HG03139 (cell line): ENCODE measurements at regions not wholly inside any gene's neighbourhood (a gene's known extent, or its start where the extent isn't known, plus 50 kb on each side); places are given as distances from the start of the nearest gene placed in this dataset.

Source experiments
- ATAC-seq: cut with Tn5 transposase; IDR thresholded peaks from one replicate; pipeline ENCODE4 v1.9.1; 2021; ENCODE audit not compliant: unreplicated experiment

GRCh38 chr2:106572541-106573450 is 85.6 kb downstream of the CD8B2 start:
- ATAC-seq: no peak

- ATAC-seq: no peak
Measured at GRCh38 chr2:106573773-106574172, 86.6 kb downstream of the CD8B2 start.

- ATAC-seq: no peak
Measured at GRCh38 chr2:106575955-106576354, 88.8 kb downstream of the CD8B2 start.

- ATAC-seq: no peak
Measured at GRCh38 chr2:106577255-106577651, 90.1 kb downstream of the CD8B2 start.

GRCh38 chr2:106579750-106580197 is 92.6 kb downstream of the CD8B2 start:
- ATAC-seq: no peak

- ATAC-seq: no peak
Measured at GRCh38 chr2:106580241-106580640, 93.1 kb downstream of the CD8B2 start.

GRCh38 chr2:106581328-106581727 is 94.2 kb downstream of the CD8B2 start:
- no peak for ATAC-seq

GRCh38 chr2:106581755-106582147 is 94.6 kb downstream of the CD8B2 start:
- ATAC-seq: no peak

GRCh38 chr2:106582148-106583143 is 95.3 kb downstream of the CD8B2 start:
- peak; percentile 68 for ATAC-seq

GRCh38 chr2:106584304-106584954 is 97.3 kb downstream of the CD8B2 start:
- ATAC-seq: no peak

- no peak for ATAC-seq
Measured at GRCh38 chr2:106596844-106597243, 109.7 kb downstream of the CD8B2 start.

GRCh38 chr2:106599540-106599939 is 112.4 kb downstream of the CD8B2 start:
- ATAC-seq: no peak

GRCh38 chr2:106602042-106602441 is 114.9 kb downstream of the CD8B2 start:
- no peak for ATAC-seq

- no peak for ATAC-seq
Measured at GRCh38 chr2:106606652-106607051, 119.5 kb downstream of the CD8B2 start.

GRCh38 chr2:106607371-106607770 is 120.2 kb downstream of the CD8B2 start:
- no peak for ATAC-seq

- ATAC-seq: no peak
Measured at GRCh38 chr2:106609780-106610179, 122.6 kb downstream of the CD8B2 start.

GRCh38 chr2:106614511-106615291 is 127.5 kb downstream of the CD8B2 start:
- no peak for ATAC-seq

- ATAC-seq: no peak
Measured at GRCh38 chr2:106618614-106619013, 131.4 kb downstream of the CD8B2 start.

GRCh38 chr2:106623456-106623855 is 136.3 kb downstream of the CD8B2 start:
- no peak for ATAC-seq

- no peak for ATAC-seq
Measured at GRCh38 chr2:106624787-106625380, 137.7 kb downstream of the CD8B2 start.
